Trophoblast cell (in vitro differentiated cells and primary cell): ENCODE measurements at regions not wholly inside any gene's neighbourhood (a gene's known extent, or its start where the extent isn't known, plus 50 kb on each side); places are given as distances from the start of the nearest gene placed in this dataset.
"Not testable (repeated sequence)": the region's sequence is repeated elsewhere in the genome, so short reads cannot be mapped to it uniquely, and the experiment has no call there.

ENCODE experiments used
- DNase-seq, 2 donors: peaks; one replicate each; pipeline ENCODE4 v3.0.0-alpha.2; 2016
- H2AFZ ChIP-seq: 2 replicates; pipeline ENCODE4 v1.6.1; 2013; ENCODE audit warnings: low read length, moderate library complexity, mild to moderate bottlenecking; ENCODE audit not compliant: insufficient read depth, poor library complexity
- H2AK5ac ChIP-seq: 2 replicates; pipeline ENCODE4 v1.6.1; 2013; ENCODE audit warnings: mild to moderate bottlenecking, low read length
- H2BK120ac ChIP-seq: 2 replicates; pipeline ENCODE4 v1.6.1; 2013; ENCODE audit warnings: low read length, mild to moderate bottlenecking, moderate library complexity; ENCODE audit not compliant: insufficient read depth, poor library complexity
- H2BK12ac ChIP-seq: 2 replicates; pipeline ENCODE4 v1.6.1; 2013; ENCODE audit warnings: mild to moderate bottlenecking, low read length, moderate library complexity
- H2BK5ac ChIP-seq: 2 replicates; pipeline ENCODE4 v1.6.1; 2013; ENCODE audit warnings: low read length, low read depth, moderate library complexity, mild to moderate bottlenecking; ENCODE audit not compliant: poor library complexity
- H3K14ac ChIP-seq: 2 replicates; pipeline ENCODE4 v1.6.1; 2013; ENCODE audit warnings: mild to moderate bottlenecking, low read length
- H3K18ac ChIP-seq: 2 replicates; pipeline ENCODE4 v1.6.1; 2013; ENCODE audit warnings: mild to moderate bottlenecking, low read length
- H3K23ac ChIP-seq: 2 replicates; pipeline ENCODE4 v1.6.1; 2013; ENCODE audit warnings: low read length
- H3K27ac ChIP-seq: 2 replicates; pipeline ENCODE4 v1.5.1; 2013; ENCODE audit warnings: low read depth, mild to moderate bottlenecking, inconsistent platforms, low read length, moderate library complexity
- H3K27me3 ChIP-seq: 2 replicates; pipeline ENCODE4 v1.6.1; 2013; ENCODE audit warnings: inconsistent platforms, mild to moderate bottlenecking, low read length, moderate library complexity; ENCODE audit not compliant: insufficient read depth
- H3K36me3 ChIP-seq, 2 experiments: 1 replicate in 1 of 2; 2 replicates in 1 of 2; pipeline ENCODE4 v1.6.1; 2013; ENCODE audit warnings: low read length in 2 of 2, mild to moderate bottlenecking in 2 of 2, moderate library complexity in 1 of 2; ENCODE audit not compliant: insufficient read depth in 2 of 2, control insufficient read depth in 1 of 2
- H3K4ac ChIP-seq: 2 replicates; pipeline ENCODE4 v1.6.1; 2013; ENCODE audit warnings: low read depth, mild to moderate bottlenecking, low read length, moderate library complexity
- H3K4me1 ChIP-seq, 2 experiments: 1 replicate in 1 of 2; 2 replicates in 1 of 2; pipeline ENCODE4 v1.6.1; 2013; ENCODE audit warnings: low read length in 2 of 2, mild to moderate bottlenecking in 2 of 2, moderate library complexity in 1 of 2; ENCODE audit not compliant: insufficient read depth in 2 of 2, control insufficient read depth in 1 of 2
- H3K4me2 ChIP-seq: 2 replicates; pipeline ENCODE4 v1.6.1; 2013; ENCODE audit warnings: inconsistent platforms, mild to moderate bottlenecking, low read length, moderate library complexity
- H3K4me3 ChIP-seq: 2 replicates; pipeline ENCODE4 v1.5.1; 2013; ENCODE audit warnings: mild to moderate bottlenecking, low read depth, low read length, inconsistent platforms
- H3K79me1 ChIP-seq: one replicate; pipeline ENCODE4 v1.6.1; 2013; ENCODE audit warnings: low read length
- H3K79me2 ChIP-seq: 2 replicates; pipeline ENCODE4 v1.6.1; 2013; ENCODE audit warnings: low read length, mild to moderate bottlenecking; ENCODE audit not compliant: control insufficient read depth, insufficient read depth, poor library complexity
- H3K9ac ChIP-seq: 2 replicates; pipeline ENCODE4 v1.6.1; 2013; ENCODE audit warnings: mild to moderate bottlenecking, low read length
- H3K9me3 ChIP-seq: 2 replicates; pipeline ENCODE4 v1.6.1; 2013; ENCODE audit warnings: low read depth, mild to moderate bottlenecking, control low read depth, inconsistent platforms, low read length; ENCODE audit not compliant: insufficient read depth
- H4K12ac ChIP-seq: 2 replicates; pipeline ENCODE4 v1.6.1; 2013; ENCODE audit warnings: low read depth, mild to moderate bottlenecking, low read length, moderate library complexity
- H4K8ac ChIP-seq: 2 replicates; pipeline ENCODE4 v1.6.1; 2013; ENCODE audit warnings: low read depth, mild to moderate bottlenecking, low read length, moderate library complexity
- H4K91ac ChIP-seq: one replicate; pipeline ENCODE4 v1.6.1; 2013; ENCODE audit warnings: low read depth, mild to moderate bottlenecking, low read length, moderate library complexity
- WGBS: extraction: QIAGEN DNeasy Blood & Tissue Kit; methylation state at CpG from one replicate; pipeline ENCODE4 v1.1.7; 2013; ENCODE audit warnings: missing lambda C conversion rate; ENCODE audit not compliant: insufficient read length, insufficient coverage; ENCODE audit errors: extremely low coverage; 5-methylcytosine and 5-hydroxymethylcytosine counted together

- not testable (repeated sequence) for H3K4me2 ChIP-seq, H3K23ac ChIP-seq, H2BK5ac ChIP-seq, H3K18ac ChIP-seq, H3K4me3 ChIP-seq, H3K36me3 ChIP-seq, DNase-seq, H2AK5ac ChIP-seq, H4K8ac ChIP-seq, H2BK12ac ChIP-seq, H2AFZ ChIP-seq, H4K91ac ChIP-seq, H3K27me3 ChIP-seq, H3K14ac ChIP-seq, H3K4ac ChIP-seq, H3K9ac ChIP-seq, H3K79me2 ChIP-seq, H3K4me1 ChIP-seq, H3K9me3 ChIP-seq, H4K12ac ChIP-seq, H2BK120ac ChIP-seq, H3K27ac ChIP-seq, H3K79me1 ChIP-seq
- WGBS: no CpG with 5 or more reads among the region's 7 CpGs
Measured at GRCh38 chr1:165092542-165093162, 263.9 kb downstream of the LMX1A start.

- H3K18ac ChIP-seq: no peak overlapping the region
- no peak for DNase-seq
- no peak overlapping the region for H4K91ac ChIP-seq
- H3K14ac ChIP-seq: no peak overlapping the region
- no peaks in the 10 kb centered on the region for H3K79me1 ChIP-seq
- H3K79me2 ChIP-seq: no peaks in the 10 kb centered on the region
- no peak overlapping the region for H3K4me2 ChIP-seq
- no peak overlapping the region for H4K12ac ChIP-seq
- no peaks in the 10 kb centered on the region for H3K36me3 ChIP-seq
- H3K27me3 ChIP-seq: no peaks in the 10 kb centered on the region
- H3K4ac ChIP-seq: no peak overlapping the region
- no peak overlapping the region for H3K9ac ChIP-seq
- H2BK12ac ChIP-seq: no peak overlapping the region
- no peak overlapping the region for H3K4me3 ChIP-seq
- no peak overlapping the region for H3K23ac ChIP-seq
- WGBS: no CpG with 5 or more reads among the region's 4 CpGs
- no peak overlapping the region for H3K27ac ChIP-seq
- no peak overlapping the region for H2AFZ ChIP-seq
- H3K9me3 ChIP-seq: peaks cover 3% of the 10 kb centered on the region
- H4K8ac ChIP-seq: no peak overlapping the region
- H2BK120ac ChIP-seq: no peak overlapping the region
- H2AK5ac ChIP-seq: no peak overlapping the region
- H2BK5ac ChIP-seq: no peak overlapping the region
- no peaks in the 10 kb centered on the region for H3K4me1 ChIP-seq
Measured at GRCh38 chr1:165080253-165080896, 276.1 kb downstream of the LMX1A start.

GRCh38 chr1:165078391-165078790 lies 278.1 kb downstream of the LMX1A start:
- no peak overlapping the region for H3K27ac ChIP-seq
- no peak overlapping the region for H3K14ac ChIP-seq
- H3K18ac ChIP-seq: no peak overlapping the region
- no peak overlapping the region for H3K4me2 ChIP-seq
- H4K8ac ChIP-seq: no peak overlapping the region
- H2BK5ac ChIP-seq: no peak overlapping the region
- no peak overlapping the region for H4K12ac ChIP-seq
- H3K9me3 ChIP-seq: no peaks in the 10 kb centered on the region
- H2AK5ac ChIP-seq: no peak overlapping the region
- H3K4me3 ChIP-seq: no peak overlapping the region
- no peak overlapping the region for H2BK120ac ChIP-seq
- H3K36me3 ChIP-seq: no peaks in the 10 kb centered on the region
- no peak overlapping the region for H3K9ac ChIP-seq
- no peaks in the 10 kb centered on the region for H3K27me3 ChIP-seq
- no peak overlapping the region for H4K91ac ChIP-seq
- no peaks in the 10 kb centered on the region for H3K79me2 ChIP-seq
- H3K23ac ChIP-seq: no peak overlapping the region
- DNase-seq: no peak
- H2AFZ ChIP-seq: no peak overlapping the region
- H3K79me1 ChIP-seq: no peaks in the 10 kb centered on the region
- H3K4me1 ChIP-seq: no peaks in the 10 kb centered on the region
- H3K4ac ChIP-seq: no peak overlapping the region
- H2BK12ac ChIP-seq: no peak overlapping the region

GRCh38 chr1:165075725-165076370 lies 280.7 kb downstream of the LMX1A start:
- Histone ChIP-seq H2BK120ac (no peak overlapping the region), H3K23ac (no peak overlapping the region), H3K4me2 (no peak overlapping the region), H2AK5ac (no peak overlapping the region), H3K27ac (no peak overlapping the region), H3K79me1 (no peaks in the 10 kb centered on the region), H4K12ac (no peak overlapping the region), H2BK12ac (no peak overlapping the region), H3K18ac (no peak overlapping the region), H3K36me3 (no peaks in the 10 kb centered on the region), H3K4me3 (no peak overlapping the region), H2AFZ (no peak overlapping the region), H3K4ac (no peak overlapping the region), H3K9ac (no peak overlapping the region), H3K14ac (no peak overlapping the region), H3K9me3 (no peaks in the 10 kb centered on the region), H2BK5ac (no peak overlapping the region), H4K8ac (no peak overlapping the region), H3K4me1 (no peaks in the 10 kb centered on the region), H3K79me2 (no peaks in the 10 kb centered on the region), H4K91ac (no peak overlapping the region), H3K27me3 (no peaks in the 10 kb centered on the region)
- WGBS: no CpG with 5 or more reads among the region's 6 CpGs
- DNase-seq: peak in 1 of 2 donors; percentile 28
